H9 (cell line): ENCODE measurements at regions not wholly inside any gene's neighbourhood (a gene's known extent, or its start where the extent isn't known, plus 50 kb on each side); places are given as distances from the start of the nearest gene placed in this dataset.

Experiments
- DNase-seq: peaks from one replicate; pipeline ENCODE4 v3.0.0-alpha.2; 2017
- H2AFZ ChIP-seq: one replicate; pipeline ENCODE4 v1.6.1; 2013; ENCODE audit warnings: mild to moderate bottlenecking, low read length, control low read depth, moderate library complexity
- H2AK5ac ChIP-seq: 2 replicates; pipeline ENCODE4 v1.6.1; 2013; ENCODE audit warnings: low read length, control low read depth, mixed read lengths; ENCODE audit not compliant: insufficient read length
- H2BK120ac ChIP-seq: one replicate; pipeline ENCODE4 v1.6.1; 2013; ENCODE audit warnings: low read depth, mild to moderate bottlenecking, low read length, control low read depth, inconsistent platforms; ENCODE audit not compliant: poor library complexity, severe bottlenecking
- H2BK12ac ChIP-seq: 2 replicates; pipeline ENCODE4 v1.6.1; 2013; ENCODE audit warnings: low read length, control low read depth, mixed read lengths, low read depth; ENCODE audit not compliant: insufficient read length
- H2BK15ac ChIP-seq: 2 replicates; pipeline ENCODE4 v1.6.1; 2013; ENCODE audit warnings: low read depth, low read length, control low read depth
- H2BK20ac ChIP-seq: one replicate; pipeline ENCODE4 v1.6.1; 2013; ENCODE audit warnings: low read depth, mild to moderate bottlenecking, low read length, control low read depth, inconsistent platforms; ENCODE audit not compliant: poor library complexity, severe bottlenecking
- H2BK5ac ChIP-seq: 2 replicates; pipeline ENCODE4 v1.6.1; 2013; ENCODE audit warnings: low read length, control low read depth, mixed read lengths; ENCODE audit not compliant: insufficient read length
- H3K14ac ChIP-seq: 2 replicates; pipeline ENCODE4 v1.6.1; 2013; ENCODE audit warnings: low read length, control low read depth; ENCODE audit not compliant: insufficient read depth
- H3K18ac ChIP-seq: 2 replicates; pipeline ENCODE4 v1.6.1; 2013; ENCODE audit warnings: low read depth, mild to moderate bottlenecking, mixed read lengths, low read length, control low read depth; ENCODE audit not compliant: insufficient read length
- H3K23ac ChIP-seq: 2 replicates; pipeline ENCODE4 v1.6.1; 2013; ENCODE audit warnings: low read length, control low read depth, mixed read lengths, low read depth; ENCODE audit not compliant: insufficient read length
- H3K23me2 ChIP-seq: 2 replicates; pipeline ENCODE4 v1.6.1; 2013; ENCODE audit warnings: low read depth, mild to moderate bottlenecking, mixed read lengths, low read length, control low read depth; ENCODE audit not compliant: insufficient read length, poor library complexity, severe bottlenecking
- H3K27ac ChIP-seq: 2 replicates; pipeline ENCODE4 v1.5.1; 2013; ENCODE audit warnings: low read length, control low read depth, mixed read lengths, low read depth; ENCODE audit not compliant: insufficient read length
- H3K27me3 ChIP-seq: 2 replicates; pipeline ENCODE4 v1.6.1; 2013; ENCODE audit warnings: low read length, control low read depth, inconsistent platforms; ENCODE audit not compliant: insufficient read depth
- H3K4ac ChIP-seq: 2 replicates; pipeline ENCODE4 v1.6.1; 2013; ENCODE audit warnings: low read depth, mild to moderate bottlenecking, control low read depth, inconsistent platforms, low read length, moderate library complexity
- H3K4me1 ChIP-seq: 2 replicates; pipeline ENCODE4 v1.6.1; 2013; ENCODE audit warnings: low read length, control low read depth, inconsistent platforms; ENCODE audit not compliant: insufficient read depth
- H3K4me2 ChIP-seq: 2 replicates; pipeline ENCODE4 v1.6.1; 2013; ENCODE audit warnings: low read length, control low read depth, mixed read lengths; ENCODE audit not compliant: insufficient read length, insufficient read depth
- H3K56ac ChIP-seq: 2 replicates; pipeline ENCODE4 v1.6.1; 2013; ENCODE audit warnings: low read depth, mild to moderate bottlenecking, mixed read lengths, low read length, control low read depth; ENCODE audit not compliant: insufficient read length
- H3K79me1 ChIP-seq: 2 replicates; pipeline ENCODE4 v1.6.1; 2013; ENCODE audit warnings: low read depth, mild to moderate bottlenecking, moderate library complexity, low read length, control low read depth, inconsistent platforms; ENCODE audit not compliant: insufficient read depth, poor library complexity, severe bottlenecking
- H3K79me2 ChIP-seq: 2 replicates; pipeline ENCODE4 v1.6.1; 2013; ENCODE audit warnings: low read length, control low read depth, inconsistent platforms; ENCODE audit not compliant: insufficient read depth
- H3K9ac ChIP-seq: 2 replicates; pipeline ENCODE4 v1.6.1; 2013; ENCODE audit warnings: low read length, control low read depth, mixed read lengths; ENCODE audit not compliant: insufficient read length; ENCODE audit errors: extremely low read depth
- H3K9me3 ChIP-seq: one replicate; pipeline ENCODE4 v1.6.1; 2013; ENCODE audit warnings: low read depth, low read length, inconsistent platforms; ENCODE audit not compliant: control insufficient read depth
- H3T11ph ChIP-seq: one replicate; pipeline ENCODE4 v1.6.1; 2013; ENCODE audit warnings: mild to moderate bottlenecking, low read length, control low read depth, inconsistent platforms
- H4K20me1 ChIP-seq: one replicate; pipeline ENCODE4 v1.6.1; 2013; ENCODE audit not compliant: control insufficient read depth, insufficient read length, insufficient read depth
- H4K5ac ChIP-seq: 2 replicates; pipeline ENCODE4 v1.6.1; 2013; ENCODE audit warnings: low read depth, mild to moderate bottlenecking, mixed read lengths, low read length, control low read depth; ENCODE audit not compliant: insufficient read length
- H4K8ac ChIP-seq: replicated peaks from 2 replicates; pipeline ENCODE4 v1.6.1; 2013; ENCODE audit warnings: low read length, control low read depth, mixed read lengths, low read depth; ENCODE audit not compliant: insufficient read length
- H4K91ac ChIP-seq: 2 replicates; pipeline ENCODE4 v1.6.1; 2013; ENCODE audit warnings: low read depth, mild to moderate bottlenecking, moderate library complexity, mixed read lengths, low read length, control low read depth; ENCODE audit not compliant: insufficient read length
- H3K27ac Mint-ChIP-seq, 3 experiments: 2 replicates in 2 of 3; 3 replicates in 1 of 3; pipeline ENCODE4 v1.8.0; 2020 to 2021; ENCODE audit warnings: mixed read lengths in 3 of 3, mild to moderate bottlenecking in 1 of 3, moderate library complexity in 1 of 3
- H3K27me3 Mint-ChIP-seq: 2 replicates; pipeline ENCODE4 v1.8.0; 2021; ENCODE audit warnings: low read depth, mild to moderate bottlenecking, moderate library complexity, mixed read lengths
- H3K36me3 Mint-ChIP-seq, 3 experiments: 2 replicates in 2 of 3; 3 replicates in 1 of 3; pipeline ENCODE4 v1.8.0; 2020 to 2021; ENCODE audit warnings: low read depth in 3 of 3, mixed read lengths in 3 of 3; ENCODE audit not compliant: insufficient read depth in 1 of 3
- H3K4me1 Mint-ChIP-seq, 2 experiments: 2 replicates each; pipeline ENCODE4 v1.8.0; 2020; ENCODE audit warnings: mixed read lengths in 2 of 2
- H3K4me3 Mint-ChIP-seq, 2 experiments: 2 replicates in 1 of 2; 3 replicates in 1 of 2; pipeline ENCODE4 v1.8.0; 2020 to 2021; ENCODE audit warnings: mild to moderate bottlenecking in 2 of 2, mixed read lengths in 2 of 2, moderate library complexity in 1 of 2
- H3K9me3 Mint-ChIP-seq, 2 experiments: 2 replicates in 1 of 2; 3 replicates in 1 of 2; pipeline ENCODE4 v1.8.0; 2020; ENCODE audit warnings: mild to moderate bottlenecking in 2 of 2, mixed read lengths in 2 of 2, moderate library complexity in 1 of 2
- whole genome bisulfite sequencing: extraction: QIAGEN DNeasy Blood & Tissue Kit; methylation state at CpG from one replicate; pipeline ENCODE4 v1.1.7; 2013; ENCODE audit warnings: missing lambda C conversion rate, low lambda C conversion rate, mixed read lengths; ENCODE audit not compliant: insufficient read length; ENCODE audit errors: extremely low coverage; 5-methylcytosine and 5-hydroxymethylcytosine counted together
- TF ChIP-seq, protein P1 (sequence below): fragments of 200-600 bp; sonication (generic); conservative IDR thresholded peaks from 3 replicates; pipeline ENCODE4 v1.8.0; 2021; ENCODE audit warnings: antibody characterized with exemption, mild to moderate bottlenecking

GRCh38 chr4:179738822-179739221 lies 2296.6 kb upstream of the AGA start:
- H2BK12ac ChIP-seq = no peak overlapping the region
- no peak overlapping the region for H4K91ac ChIP-seq
- WGBS = no CpG with 5 or more reads among the region's 3 CpGs
- peaks cover 0 to 2% (median 2%) of the 10 kb centered on the region in 3 experiments; a peak in 2 of 7 replicates for H3K36me3 Mint-ChIP-seq
- H3K56ac ChIP-seq = no peak overlapping the region
- H3T11ph ChIP-seq = no peak overlapping the region
- H2BK120ac ChIP-seq = no peak overlapping the region
- no peak overlapping the region for H3K14ac ChIP-seq
- H2AK5ac ChIP-seq = no peak overlapping the region
- no peak overlapping the region for H2BK15ac ChIP-seq
- no peak overlapping the region for H3K9ac ChIP-seq
- H3K18ac ChIP-seq = no peak overlapping the region
- H4K20me1 ChIP-seq = no peaks in the 10 kb centered on the region
- H2AFZ ChIP-seq = no peak overlapping the region
- H2BK20ac ChIP-seq = no peak overlapping the region
- no peaks in the 10 kb centered on the region for H3K9me3 ChIP-seq
- H3K4me3 Mint-ChIP-seq = no peak overlapping the region
- H3K4me1 Mint-ChIP-seq = peaks cover 11 to 14% of the 10 kb centered on the region in 2 experiments
- no peak overlapping the region for H3K4ac ChIP-seq
- no peak overlapping the region for H4K8ac ChIP-seq
- H3K23ac ChIP-seq = no peak overlapping the region
- H3K27me3 Mint-ChIP-seq = no peaks in the 10 kb centered on the region
- no peaks in the 10 kb centered on the region; the same call in 1 of the 2 replicates for H3K4me1 ChIP-seq
- H2BK5ac ChIP-seq = no peak overlapping the region
- H3K27me3 ChIP-seq = no peaks in the 10 kb centered on the region
- no peak overlapping the region for H3K27ac Mint-ChIP-seq
- peaks cover 0 to 5% of the 10 kb centered on the region in 2 experiments; a peak in 4 of 5 replicates for H3K9me3 Mint-ChIP-seq
- no peak overlapping the region for H3K27ac ChIP-seq
- TF ChIP-seq, protein P1, sequence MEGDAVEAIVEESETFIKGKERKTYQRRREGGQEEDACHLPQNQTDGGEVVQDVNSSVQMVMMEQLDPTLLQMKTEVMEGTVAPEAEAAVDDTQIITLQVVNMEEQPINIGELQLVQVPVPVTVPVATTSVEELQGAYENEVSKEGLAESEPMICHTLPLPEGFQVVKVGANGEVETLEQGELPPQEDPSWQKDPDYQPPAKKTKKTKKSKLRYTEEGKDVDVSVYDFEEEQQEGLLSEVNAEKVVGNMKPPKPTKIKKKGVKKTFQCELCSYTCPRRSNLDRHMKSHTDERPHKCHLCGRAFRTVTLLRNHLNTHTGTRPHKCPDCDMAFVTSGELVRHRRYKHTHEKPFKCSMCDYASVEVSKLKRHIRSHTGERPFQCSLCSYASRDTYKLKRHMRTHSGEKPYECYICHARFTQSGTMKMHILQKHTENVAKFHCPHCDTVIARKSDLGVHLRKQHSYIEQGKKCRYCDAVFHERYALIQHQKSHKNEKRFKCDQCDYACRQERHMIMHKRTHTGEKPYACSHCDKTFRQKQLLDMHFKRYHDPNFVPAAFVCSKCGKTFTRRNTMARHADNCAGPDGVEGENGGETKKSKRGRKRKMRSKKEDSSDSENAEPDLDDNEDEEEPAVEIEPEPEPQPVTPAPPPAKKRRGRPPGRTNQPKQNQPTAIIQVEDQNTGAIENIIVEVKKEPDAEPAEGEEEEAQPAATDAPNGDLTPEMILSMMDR = no peak
- H3K79me2 ChIP-seq = no peaks in the 10 kb centered on the region
- H4K5ac ChIP-seq = no peak overlapping the region
- no peak overlapping the region for H3K4me2 ChIP-seq
- no peaks in the 10 kb centered on the region for H3K23me2 ChIP-seq
- H3K79me1 ChIP-seq = no peaks in the 10 kb centered on the region
- no peak for DNase-seq
